ENCODE measurements at regions not wholly inside any gene's neighbourhood (a gene's known extent, or its start where the extent isn't known, plus 50 kb on each side); places are given as distances from the start of the nearest gene placed in this dataset.

DNA sequence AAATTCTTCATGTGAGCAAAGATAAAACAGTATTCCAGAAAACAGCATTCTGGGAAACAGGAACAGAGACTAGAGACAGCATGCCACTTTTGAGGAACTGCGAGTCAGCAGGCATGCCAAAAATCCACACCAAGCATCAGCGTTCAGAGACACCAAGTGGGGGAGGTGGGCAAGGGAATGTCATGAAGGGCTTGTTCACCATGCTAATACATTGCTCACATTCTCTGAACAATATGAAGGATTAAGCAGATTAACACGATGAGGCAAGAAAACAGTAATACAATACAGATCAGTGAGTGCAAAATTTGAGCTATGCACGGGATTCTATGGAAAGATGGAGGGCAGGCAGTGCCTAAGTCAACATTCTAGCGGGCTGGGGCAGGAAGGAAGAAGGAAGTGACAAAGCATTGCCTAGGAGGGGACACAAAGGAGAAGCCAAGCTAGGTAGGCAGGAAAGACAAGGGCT, 278.3 kb downstream of the FBXW7 start:
- Mint-ChIP-seq H3K27ac (no peak overlapping the region), H3K4me1 (no peaks in the 10 kb centered on the region), H3K9me3 (ENCODE audit: insufficient read depth) (no peaks in the 10 kb centered on the region), H3K4me3 (no peak overlapping the region), H3K27me3 (peaks cover 9% of the 10 kb centered on the region)
- Histone ChIP-seq H2AFZ (ENCODE audit: insufficient read depth, low read depth, low read length, poor library complexity, severe bottlenecking) (no peak overlapping the region), H3K4me2 (replicated peaks; ENCODE audit: low read depth, low read length, poor library complexity, severe bottlenecking) (no peak overlapping the region), H3K36me3 (replicated peaks in 1 of 2; ENCODE audit: control extremely low read depth in 1 of 2, control insufficient read depth in 1 of 2, extremely low read depth in 1 of 2, insufficient read depth in 2 of 2, low read length in 1 of 2) (no peaks in the 10 kb centered on the region), H4K20me1 (ENCODE audit: control insufficient read depth, insufficient read depth, low read length, poor library complexity, severe bottlenecking) (no peaks in the 10 kb centered on the region), H3K9me3 (ENCODE audit: control extremely low read depth in 1 of 3, control insufficient read depth in 2 of 3, insufficient read depth in 1 of 3, low read length in 2 of 3) (peaks cover 0 to 5% (median 3%) of the 10 kb centered on the region in 3 donors), H3K4me1 (ENCODE audit: control insufficient read depth in 2 of 2, insufficient read depth in 2 of 2, low read length in 2 of 2) (peaks cover 0 to 3% of the 10 kb centered on the region in 2 donors), H3K27me3 (replicated peaks in 1 of 4; ENCODE audit: control extremely low read depth in 1 of 4, control insufficient read depth in 3 of 4, insufficient read depth in 4 of 4, low read length in 3 of 4) (peaks cover 0 to 4% (median 0%) of the 10 kb centered on the region in 4 experiments), H3K79me2 (ENCODE audit: control insufficient read depth, insufficient read depth, low read length) (no peaks in the 10 kb centered on the region), H3K27ac (ENCODE audit: low read length in 2 of 2) (no peak overlapping the region), H3K4me3 (ENCODE audit: control extremely low read depth in 1 of 5, extremely low read depth in 1 of 5, insufficient read depth in 1 of 5, low read depth in 2 of 5, low read length in 4 of 5) (no peak overlapping the region), H3K9ac (ENCODE audit: low read length) (no peak overlapping the region)
- 15% methylated on average over 2 of the region's 5 CpGs for WGBS (ENCODE audit: insufficient coverage)
- TF ChIP-seq EZH2 (IDR thresholded peaks at IDR 0.05; ENCODE audit: borderline replicate concordance, insufficient read depth, low read depth, low read length, poor library complexity, severe bottlenecking), result no peak
- TF ChIP-seq, protein P1, sequence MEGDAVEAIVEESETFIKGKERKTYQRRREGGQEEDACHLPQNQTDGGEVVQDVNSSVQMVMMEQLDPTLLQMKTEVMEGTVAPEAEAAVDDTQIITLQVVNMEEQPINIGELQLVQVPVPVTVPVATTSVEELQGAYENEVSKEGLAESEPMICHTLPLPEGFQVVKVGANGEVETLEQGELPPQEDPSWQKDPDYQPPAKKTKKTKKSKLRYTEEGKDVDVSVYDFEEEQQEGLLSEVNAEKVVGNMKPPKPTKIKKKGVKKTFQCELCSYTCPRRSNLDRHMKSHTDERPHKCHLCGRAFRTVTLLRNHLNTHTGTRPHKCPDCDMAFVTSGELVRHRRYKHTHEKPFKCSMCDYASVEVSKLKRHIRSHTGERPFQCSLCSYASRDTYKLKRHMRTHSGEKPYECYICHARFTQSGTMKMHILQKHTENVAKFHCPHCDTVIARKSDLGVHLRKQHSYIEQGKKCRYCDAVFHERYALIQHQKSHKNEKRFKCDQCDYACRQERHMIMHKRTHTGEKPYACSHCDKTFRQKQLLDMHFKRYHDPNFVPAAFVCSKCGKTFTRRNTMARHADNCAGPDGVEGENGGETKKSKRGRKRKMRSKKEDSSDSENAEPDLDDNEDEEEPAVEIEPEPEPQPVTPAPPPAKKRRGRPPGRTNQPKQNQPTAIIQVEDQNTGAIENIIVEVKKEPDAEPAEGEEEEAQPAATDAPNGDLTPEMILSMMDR (IDR thresholded peaks at IDR 0.05), result no peak
- ChIA-PET POLR2A (no interaction called here), CTCF (no interaction called here)
- intact Hi-C loops (cut with micrococcal nuclease), result no loop called here
- ATAC-seq (ENCODE audit: low read depth), result no peak
- no peak for DNase-seq

DNA sequence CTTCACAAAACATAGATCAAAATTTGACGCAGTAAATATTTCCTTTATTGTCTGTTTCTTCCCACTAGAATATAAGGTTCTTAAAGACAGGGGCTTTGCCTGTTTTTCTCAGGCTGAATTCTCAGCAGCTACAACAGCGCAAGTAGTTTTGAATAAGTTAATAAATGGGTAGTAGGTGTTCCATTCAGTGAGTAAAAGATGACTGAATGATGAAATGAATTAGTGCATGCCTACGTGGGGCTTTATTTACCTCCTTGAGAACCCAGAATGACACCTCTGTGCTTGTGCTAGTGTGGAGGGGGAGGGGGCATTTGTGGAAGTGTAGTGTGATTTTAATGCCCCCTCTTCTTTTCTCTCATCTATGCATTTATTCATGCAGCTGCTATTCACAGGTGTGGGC, 278.9 kb downstream of the FBXW7 start:
- Histone ChIP-seq H3K4me2 (replicated peaks; ENCODE audit: low read depth, low read length, poor library complexity, severe bottlenecking) (no peak overlapping the region), H2AFZ (ENCODE audit: insufficient read depth, low read depth, low read length, poor library complexity, severe bottlenecking) (no peak overlapping the region), H3K27me3 (replicated peaks in 1 of 4; ENCODE audit: control extremely low read depth in 1 of 4, control insufficient read depth in 3 of 4, insufficient read depth in 4 of 4, low read length in 3 of 4) (peaks cover 0 to 4% (median 0%) of the 10 kb centered on the region in 4 experiments), H3K4me1 (ENCODE audit: control insufficient read depth in 2 of 2, insufficient read depth in 2 of 2, low read length in 2 of 2) (peaks cover 0 to 3% of the 10 kb centered on the region in 2 donors), H3K4me3 (ENCODE audit: control extremely low read depth in 1 of 5, extremely low read depth in 1 of 5, insufficient read depth in 1 of 5, low read depth in 2 of 5, low read length in 4 of 5) (no peak overlapping the region), H4K20me1 (ENCODE audit: control insufficient read depth, insufficient read depth, low read length, poor library complexity, severe bottlenecking) (no peaks in the 10 kb centered on the region), H3K36me3 (replicated peaks in 1 of 2; ENCODE audit: control extremely low read depth in 1 of 2, control insufficient read depth in 1 of 2, extremely low read depth in 1 of 2, insufficient read depth in 2 of 2, low read length in 1 of 2) (no peaks in the 10 kb centered on the region), H3K27ac (ENCODE audit: low read length in 2 of 2) (no peak overlapping the region), H3K79me2 (ENCODE audit: control insufficient read depth, insufficient read depth, low read length) (no peaks in the 10 kb centered on the region), H3K9ac (ENCODE audit: low read length) (no peak overlapping the region), H3K9me3 (ENCODE audit: control extremely low read depth in 1 of 3, control insufficient read depth in 2 of 3, insufficient read depth in 1 of 3, low read length in 2 of 3) (peaks cover 0 to 5% (median 3%) of the 10 kb centered on the region in 3 donors)
- ChIA-PET POLR2A (no interaction called here), CTCF (no interaction called here)
- DNase-seq, result no peak
- no peak for ATAC-seq (ENCODE audit: low read depth)
- Mint-ChIP-seq H3K27ac (no peak overlapping the region), H3K4me3 (no peak overlapping the region), H3K9me3 (ENCODE audit: insufficient read depth) (no peaks in the 10 kb centered on the region), H3K4me1 (no peaks in the 10 kb centered on the region), H3K27me3 (peaks cover 9% of the 10 kb centered on the region)
- intact Hi-C loops (cut with micrococcal nuclease), result no loop called here
- TF ChIP-seq, protein P1 (IDR thresholded peaks at IDR 0.05), result no peak
- no peak for TF ChIP-seq EZH2 (IDR thresholded peaks at IDR 0.05; ENCODE audit: borderline replicate concordance, insufficient read depth, low read depth, low read length, poor library complexity, severe bottlenecking)
- WGBS (ENCODE audit: insufficient coverage), result 100% methylated on average over 1 of the region's 3 CpGs

Data from B cell (primary cell).